ENCODE measurements at regions not wholly inside any gene's neighbourhood (a gene's known extent, or its start where the extent isn't known, plus 50 kb on each side); places are given as distances from the start of the nearest gene placed in this dataset.

DNA sequence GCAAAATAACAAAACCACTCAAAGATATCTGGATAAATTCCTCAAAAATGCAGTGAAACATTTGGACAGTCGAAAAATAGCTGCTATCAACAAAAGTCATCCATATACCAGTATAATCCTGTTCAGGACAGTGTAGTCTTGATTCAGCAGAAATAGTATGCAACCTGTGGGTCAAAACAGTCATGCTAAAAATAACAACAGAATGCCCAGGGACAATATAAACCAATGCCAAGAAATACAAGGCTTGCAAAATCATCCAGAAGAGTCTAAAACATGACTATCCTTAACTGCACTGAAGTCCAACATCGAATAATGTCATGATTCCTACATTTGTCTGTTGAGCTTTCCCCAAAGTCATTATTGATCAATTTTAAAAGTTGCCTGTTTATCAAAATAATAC is 425.9 kb downstream of the FSCB start:
- ATAC-seq (no peak), DNase-seq (ENCODE audit: low spot score) (no peak)
- Mint-ChIP-seq H3K4me1 (no peaks in the 10 kb centered on the region), H3K36me3 (ENCODE audit: low read depth) (no peaks in the 10 kb centered on the region), H3K27ac (no peak overlapping the region), H3K27me3 (ENCODE audit: insufficient read depth, low read depth, poor library complexity) (no peaks in the 10 kb centered on the region), H3K4me3 (no peak overlapping the region), H3K9me3 (peaks cover 2% of the 10 kb centered on the region; the same call in 1 of the 3 replicates)
- Histone ChIP-seq H3K27ac (ENCODE audit: low read depth) (no peak overlapping the region), H3K36me3 (ENCODE audit: insufficient read depth) (no peaks in the 10 kb centered on the region), H4K20me1 (replicated peaks; ENCODE audit: insufficient read depth) (no peaks in the 10 kb centered on the region), H3K9me2 (ENCODE audit: insufficient read depth) (peaks cover 10% of the 10 kb centered on the region; the same call in 1 of the 2 replicates), H3K4me2 (no peak overlapping the region), H3F3A (replicated peaks; ENCODE audit: low read depth) (no peaks in the 10 kb centered on the region), H2AFZ (no peak overlapping the region), H3K4me3 (no peak overlapping the region), H3K4me1 (ENCODE audit: insufficient read depth) (no peaks in the 10 kb centered on the region), H3K27me3 (ENCODE audit: insufficient read depth) (no peaks in the 10 kb centered on the region), H3K79me2 (replicated peaks; ENCODE audit: insufficient read depth) (no peaks in the 10 kb centered on the region)
- TF ChIP-seq EZH2phosphoT487 (IDR thresholded peaks at IDR 0.05; ENCODE audit: unreplicated experiment) (no peak), NANOG (IDR thresholded peaks at IDR 0.05; ENCODE audit: borderline replicate concordance) (no peak), ZNF331 (CRISPR knock-in tag; IDR thresholded peaks at IDR 0.05; ENCODE audit: low read depth) (no peak), EZH2 (IDR thresholded peaks at IDR 0.05; ENCODE audit: low read depth, unreplicated experiment) (no peak), JUNB (IDR thresholded peaks at IDR 0.05; ENCODE audit: unreplicated experiment) (no peak), ZNF114 (CRISPR knock-in tag; IDR thresholded peaks at IDR 0.05) (no peak), CREB1 (CRISPR knock-in tag; IDR thresholded peaks at IDR 0.05; ENCODE audit: low read depth) (no peak), POLR2AphosphoS5 (IDR thresholded peaks at IDR 0.05; ENCODE audit: low read depth) (no peak), STAT1 (IDR thresholded peaks at IDR 0.05; ENCODE audit: unreplicated experiment) (no peak)
- TF ChIP-seq, protein P1, sequence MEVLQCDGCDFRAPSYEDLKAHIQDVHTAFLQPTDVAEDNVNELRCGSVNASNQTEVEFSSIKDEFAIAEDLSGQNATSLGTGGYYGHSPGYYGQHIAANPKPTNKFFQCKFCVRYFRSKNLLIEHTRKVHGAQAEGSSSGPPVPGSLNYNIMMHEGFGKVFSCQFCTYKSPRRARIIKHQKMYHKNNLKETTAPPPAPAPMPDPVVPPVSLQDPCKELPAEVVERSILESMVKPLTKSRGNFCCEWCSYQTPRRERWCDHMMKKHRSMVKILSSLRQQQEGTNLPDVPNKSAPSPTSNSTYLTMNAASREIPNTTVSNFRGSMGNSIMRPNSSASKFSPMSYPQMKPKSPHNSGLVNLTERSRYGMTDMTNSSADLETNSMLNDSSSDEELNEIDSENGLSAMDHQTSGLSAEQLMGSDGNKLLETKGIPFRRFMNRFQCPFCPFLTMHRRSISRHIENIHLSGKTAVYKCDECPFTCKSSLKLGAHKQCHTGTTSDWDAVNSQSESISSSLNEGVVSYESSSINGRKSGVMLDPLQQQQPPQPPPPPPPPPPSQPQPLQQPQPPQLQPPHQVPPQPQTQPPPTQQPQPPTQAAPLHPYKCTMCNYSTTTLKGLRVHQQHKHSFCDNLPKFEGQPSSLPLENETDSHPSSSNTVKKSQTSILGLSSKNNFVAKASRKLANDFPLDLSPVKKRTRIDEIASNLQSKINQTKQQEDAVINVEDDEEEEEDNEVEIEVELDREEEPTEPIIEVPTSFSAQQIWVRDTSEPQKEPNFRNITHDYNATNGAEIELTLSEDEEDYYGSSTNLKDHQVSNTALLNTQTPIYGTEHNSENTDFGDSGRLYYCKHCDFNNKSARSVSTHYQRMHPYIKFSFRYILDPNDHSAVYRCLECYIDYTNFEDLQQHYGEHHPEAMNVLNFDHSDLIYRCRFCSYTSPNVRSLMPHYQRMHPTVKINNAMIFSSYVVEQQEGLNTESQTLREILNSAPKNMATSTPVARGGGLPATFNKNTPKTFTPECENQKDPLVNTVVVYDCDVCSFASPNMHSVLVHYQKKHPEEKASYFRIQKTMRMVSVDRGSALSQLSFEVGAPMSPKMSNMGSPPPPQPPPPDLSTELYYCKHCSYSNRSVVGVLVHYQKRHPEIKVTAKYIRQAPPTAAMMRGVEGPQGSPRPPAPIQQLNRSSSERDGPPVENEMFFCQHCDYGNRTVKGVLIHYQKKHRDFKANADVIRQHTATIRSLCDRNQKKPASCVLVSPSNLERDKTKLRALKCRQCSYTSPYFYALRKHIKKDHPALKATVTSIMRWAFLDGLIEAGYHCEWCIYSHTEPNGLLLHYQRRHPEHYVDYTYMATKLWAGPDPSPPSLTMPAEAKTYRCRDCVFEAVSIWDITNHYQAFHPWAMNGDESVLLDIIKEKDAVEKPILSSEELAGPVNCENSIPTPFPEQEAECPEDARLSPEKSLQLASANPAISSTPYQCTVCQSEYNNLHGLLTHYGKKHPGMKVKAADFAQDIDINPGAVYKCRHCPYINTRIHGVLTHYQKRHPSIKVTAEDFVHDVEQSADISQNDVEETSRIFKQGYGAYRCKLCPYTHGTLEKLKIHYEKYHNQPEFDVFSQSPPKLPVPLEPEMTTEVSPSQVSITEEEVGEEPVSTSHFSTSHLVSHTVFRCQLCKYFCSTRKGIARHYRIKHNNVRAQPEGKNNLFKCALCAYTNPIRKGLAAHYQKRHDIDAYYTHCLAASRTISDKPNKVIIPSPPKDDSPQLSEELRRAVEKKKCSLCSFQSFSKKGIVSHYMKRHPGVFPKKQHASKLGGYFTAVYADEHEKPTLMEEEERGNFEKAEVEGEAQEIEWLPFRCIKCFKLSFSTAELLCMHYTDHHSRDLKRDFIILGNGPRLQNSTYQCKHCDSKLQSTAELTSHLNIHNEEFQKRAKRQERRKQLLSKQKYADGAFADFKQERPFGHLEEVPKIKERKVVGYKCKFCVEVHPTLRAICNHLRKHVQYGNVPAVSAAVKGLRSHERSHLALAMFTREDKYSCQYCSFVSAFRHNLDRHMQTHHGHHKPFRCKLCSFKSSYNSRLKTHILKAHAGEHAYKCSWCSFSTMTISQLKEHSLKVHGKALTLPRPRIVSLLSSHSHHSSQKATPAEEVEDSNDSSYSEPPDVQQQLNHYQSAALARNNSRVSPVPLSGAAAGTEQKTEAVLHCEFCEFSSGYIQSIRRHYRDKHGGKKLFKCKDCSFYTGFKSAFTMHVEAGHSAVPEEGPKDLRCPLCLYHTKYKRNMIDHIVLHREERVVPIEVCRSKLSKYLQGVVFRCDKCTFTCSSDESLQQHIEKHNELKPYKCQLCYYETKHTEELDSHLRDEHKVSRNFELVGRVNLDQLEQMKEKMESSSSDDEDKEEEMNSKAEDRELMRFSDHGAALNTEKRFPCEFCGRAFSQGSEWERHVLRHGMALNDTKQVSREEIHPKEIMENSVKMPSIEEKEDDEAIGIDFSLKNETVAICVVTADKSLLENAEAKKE (CRISPR knock-in tag; IDR thresholded peaks at IDR 0.05) = no peak
- TF ChIP-seq, protein P2, sequence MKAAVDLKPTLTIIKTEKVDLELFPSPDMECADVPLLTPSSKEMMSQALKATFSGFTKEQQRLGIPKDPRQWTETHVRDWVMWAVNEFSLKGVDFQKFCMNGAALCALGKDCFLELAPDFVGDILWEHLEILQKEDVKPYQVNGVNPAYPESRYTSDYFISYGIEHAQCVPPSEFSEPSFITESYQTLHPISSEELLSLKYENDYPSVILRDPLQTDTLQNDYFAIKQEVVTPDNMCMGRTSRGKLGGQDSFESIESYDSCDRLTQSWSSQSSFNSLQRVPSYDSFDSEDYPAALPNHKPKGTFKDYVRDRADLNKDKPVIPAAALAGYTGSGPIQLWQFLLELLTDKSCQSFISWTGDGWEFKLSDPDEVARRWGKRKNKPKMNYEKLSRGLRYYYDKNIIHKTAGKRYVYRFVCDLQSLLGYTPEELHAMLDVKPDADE (IDR thresholded peaks at IDR 0.05) = no peak
- TF ChIP-seq, protein P3, sequence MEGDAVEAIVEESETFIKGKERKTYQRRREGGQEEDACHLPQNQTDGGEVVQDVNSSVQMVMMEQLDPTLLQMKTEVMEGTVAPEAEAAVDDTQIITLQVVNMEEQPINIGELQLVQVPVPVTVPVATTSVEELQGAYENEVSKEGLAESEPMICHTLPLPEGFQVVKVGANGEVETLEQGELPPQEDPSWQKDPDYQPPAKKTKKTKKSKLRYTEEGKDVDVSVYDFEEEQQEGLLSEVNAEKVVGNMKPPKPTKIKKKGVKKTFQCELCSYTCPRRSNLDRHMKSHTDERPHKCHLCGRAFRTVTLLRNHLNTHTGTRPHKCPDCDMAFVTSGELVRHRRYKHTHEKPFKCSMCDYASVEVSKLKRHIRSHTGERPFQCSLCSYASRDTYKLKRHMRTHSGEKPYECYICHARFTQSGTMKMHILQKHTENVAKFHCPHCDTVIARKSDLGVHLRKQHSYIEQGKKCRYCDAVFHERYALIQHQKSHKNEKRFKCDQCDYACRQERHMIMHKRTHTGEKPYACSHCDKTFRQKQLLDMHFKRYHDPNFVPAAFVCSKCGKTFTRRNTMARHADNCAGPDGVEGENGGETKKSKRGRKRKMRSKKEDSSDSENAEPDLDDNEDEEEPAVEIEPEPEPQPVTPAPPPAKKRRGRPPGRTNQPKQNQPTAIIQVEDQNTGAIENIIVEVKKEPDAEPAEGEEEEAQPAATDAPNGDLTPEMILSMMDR (conservative IDR thresholded peaks at IDR 0.05; ENCODE audit: low read depth in 2 of 2) = no peak
- TF ChIP-seq, protein P4, sequence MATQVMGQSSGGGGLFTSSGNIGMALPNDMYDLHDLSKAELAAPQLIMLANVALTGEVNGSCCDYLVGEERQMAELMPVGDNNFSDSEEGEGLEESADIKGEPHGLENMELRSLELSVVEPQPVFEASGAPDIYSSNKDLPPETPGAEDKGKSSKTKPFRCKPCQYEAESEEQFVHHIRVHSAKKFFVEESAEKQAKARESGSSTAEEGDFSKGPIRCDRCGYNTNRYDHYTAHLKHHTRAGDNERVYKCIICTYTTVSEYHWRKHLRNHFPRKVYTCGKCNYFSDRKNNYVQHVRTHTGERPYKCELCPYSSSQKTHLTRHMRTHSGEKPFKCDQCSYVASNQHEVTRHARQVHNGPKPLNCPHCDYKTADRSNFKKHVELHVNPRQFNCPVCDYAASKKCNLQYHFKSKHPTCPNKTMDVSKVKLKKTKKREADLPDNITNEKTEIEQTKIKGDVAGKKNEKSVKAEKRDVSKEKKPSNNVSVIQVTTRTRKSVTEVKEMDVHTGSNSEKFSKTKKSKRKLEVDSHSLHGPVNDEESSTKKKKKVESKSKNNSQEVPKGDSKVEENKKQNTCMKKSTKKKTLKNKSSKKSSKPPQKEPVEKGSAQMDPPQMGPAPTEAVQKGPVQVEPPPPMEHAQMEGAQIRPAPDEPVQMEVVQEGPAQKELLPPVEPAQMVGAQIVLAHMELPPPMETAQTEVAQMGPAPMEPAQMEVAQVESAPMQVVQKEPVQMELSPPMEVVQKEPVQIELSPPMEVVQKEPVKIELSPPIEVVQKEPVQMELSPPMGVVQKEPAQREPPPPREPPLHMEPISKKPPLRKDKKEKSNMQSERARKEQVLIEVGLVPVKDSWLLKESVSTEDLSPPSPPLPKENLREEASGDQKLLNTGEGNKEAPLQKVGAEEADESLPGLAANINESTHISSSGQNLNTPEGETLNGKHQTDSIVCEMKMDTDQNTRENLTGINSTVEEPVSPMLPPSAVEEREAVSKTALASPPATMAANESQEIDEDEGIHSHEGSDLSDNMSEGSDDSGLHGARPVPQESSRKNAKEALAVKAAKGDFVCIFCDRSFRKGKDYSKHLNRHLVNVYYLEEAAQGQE (IDR thresholded peaks at IDR 0.05; ENCODE audit: unreplicated experiment) = no peak

All from GM23338 (cell line).